ENCODE measurements at regions not wholly inside any gene's neighbourhood (a gene's known extent, or its start where the extent isn't known, plus 50 kb on each side); places are given as distances from the start of the nearest gene placed in this dataset.

- DNase-seq (no peak), ATAC-seq (no peak)
- BruUV-seq (replicated peaks) = no TSS peak
- H3K4me1 ChIP-seq (ENCODE audit: insufficient read depth, low read length) = no peaks in the 10 kb centered on the region; the same call in 1 of the 2 replicates
- no peak overlapping the region for H3K4me2 ChIP-seq (ENCODE audit: low read length)
- H4K20me1 ChIP-seq (ENCODE audit: low read length) = no peaks in the 10 kb centered on the region
- H3F3A ChIP-seq (ENCODE audit: low read length, unreplicated experiment) = no peaks in the 10 kb centered on the region
- ChIA-PET CTCF (no interaction called here), POLR2A (ENCODE audit: unreplicated experiment) (no interaction called here)
- H3K9ac ChIP-seq (ENCODE audit: low read length) = no peak overlapping the region
- intact Hi-C loops (cut with micrococcal nuclease) = no loop called here
- no peak overlapping the region for H3K4me3 ChIP-seq (ENCODE audit: low read length)
- H2AFZ ChIP-seq (ENCODE audit: low read length) = no peak overlapping the region
- no peak for TF ChIP-seq EZH2 (IDR thresholded peaks at IDR 0.05; ENCODE audit: low read length, unreplicated experiment)
- H3K27me3 ChIP-seq (ENCODE audit: low read length) = no peaks in the 10 kb centered on the region
- no peaks in the 10 kb centered on the region for H3K36me3 ChIP-seq (ENCODE audit: low read depth, low read length)
- no peaks in the 10 kb centered on the region for H3K79me2 ChIP-seq (ENCODE audit: low read length)
- H3K9me2 ChIP-seq (replicated peaks; ENCODE audit: low read length) = no peaks in the 10 kb centered on the region
- no peaks in the 10 kb centered on the region for H3K9me3 ChIP-seq (ENCODE audit: low read length)
- H3K27ac ChIP-seq (ENCODE audit: low read length) = no peak overlapping the region
Observed at GRCh38 chr9:91150998-91151717, 210.6 kb downstream of the AUH start.

DNA sequence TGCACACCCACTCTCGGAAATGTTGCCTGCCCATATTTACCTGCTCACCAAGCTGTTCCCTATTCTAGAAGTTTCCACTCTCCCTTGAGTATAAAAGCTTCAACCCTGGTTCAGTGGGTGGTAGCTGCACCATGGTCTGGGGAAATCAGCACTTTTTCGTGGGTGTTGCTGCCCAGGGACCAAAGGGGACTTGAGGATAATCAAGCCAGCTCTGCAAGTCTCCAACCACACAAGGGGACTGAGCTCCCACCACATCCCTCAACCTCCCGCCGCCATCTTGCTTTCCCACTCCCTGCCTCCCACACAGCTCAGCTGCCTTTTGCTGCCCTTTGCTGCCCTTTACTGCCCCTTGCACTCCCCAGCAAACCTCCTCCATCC lies 210.0 kb downstream of the AUH start:
- Histone ChIP-seq H3K9ac (ENCODE audit: low read length) (no peak overlapping the region), H3K27ac (ENCODE audit: low read length) (no peak overlapping the region), H4K20me1 (ENCODE audit: low read length) (no peaks in the 10 kb centered on the region), H3K36me3 (ENCODE audit: low read depth, low read length) (no peaks in the 10 kb centered on the region), H3K79me2 (ENCODE audit: low read length) (no peaks in the 10 kb centered on the region), H3K27me3 (ENCODE audit: low read length) (no peaks in the 10 kb centered on the region), H3K9me2 (replicated peaks; ENCODE audit: low read length) (no peaks in the 10 kb centered on the region), H3K9me3 (ENCODE audit: low read length) (no peaks in the 10 kb centered on the region), H3K4me2 (ENCODE audit: low read length) (no peak overlapping the region), H3K4me3 (ENCODE audit: low read length) (no peak overlapping the region), H3K4me1 (ENCODE audit: insufficient read depth, low read length) (no peaks in the 10 kb centered on the region; the same call in 1 of the 2 replicates), H2AFZ (ENCODE audit: low read length) (no peak overlapping the region), H3F3A (ENCODE audit: low read length, unreplicated experiment) (no peaks in the 10 kb centered on the region)
- TF ChIP-seq EZH2 (IDR thresholded peaks at IDR 0.05; ENCODE audit: low read length, unreplicated experiment) (no peak), EZH2phosphoT487 (IDR thresholded peaks at IDR 0.05; ENCODE audit: borderline replicate concordance, low read length) (no peak)
- TF ChIP-seq, protein P1, sequence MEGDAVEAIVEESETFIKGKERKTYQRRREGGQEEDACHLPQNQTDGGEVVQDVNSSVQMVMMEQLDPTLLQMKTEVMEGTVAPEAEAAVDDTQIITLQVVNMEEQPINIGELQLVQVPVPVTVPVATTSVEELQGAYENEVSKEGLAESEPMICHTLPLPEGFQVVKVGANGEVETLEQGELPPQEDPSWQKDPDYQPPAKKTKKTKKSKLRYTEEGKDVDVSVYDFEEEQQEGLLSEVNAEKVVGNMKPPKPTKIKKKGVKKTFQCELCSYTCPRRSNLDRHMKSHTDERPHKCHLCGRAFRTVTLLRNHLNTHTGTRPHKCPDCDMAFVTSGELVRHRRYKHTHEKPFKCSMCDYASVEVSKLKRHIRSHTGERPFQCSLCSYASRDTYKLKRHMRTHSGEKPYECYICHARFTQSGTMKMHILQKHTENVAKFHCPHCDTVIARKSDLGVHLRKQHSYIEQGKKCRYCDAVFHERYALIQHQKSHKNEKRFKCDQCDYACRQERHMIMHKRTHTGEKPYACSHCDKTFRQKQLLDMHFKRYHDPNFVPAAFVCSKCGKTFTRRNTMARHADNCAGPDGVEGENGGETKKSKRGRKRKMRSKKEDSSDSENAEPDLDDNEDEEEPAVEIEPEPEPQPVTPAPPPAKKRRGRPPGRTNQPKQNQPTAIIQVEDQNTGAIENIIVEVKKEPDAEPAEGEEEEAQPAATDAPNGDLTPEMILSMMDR (conservative IDR thresholded peaks at IDR 0.05; ENCODE audit: low read depth, low read length) = no peak
- intact Hi-C loops (cut with micrococcal nuclease) = no loop called here
- ATAC-seq (no peak), DNase-seq (no peak)
- no TSS peak for BruUV-seq (replicated peaks)
- POLR2A ChIA-PET (ENCODE audit: unreplicated experiment) = no interaction called here
- CTCF ChIA-PET = no interaction called here

DNA sequence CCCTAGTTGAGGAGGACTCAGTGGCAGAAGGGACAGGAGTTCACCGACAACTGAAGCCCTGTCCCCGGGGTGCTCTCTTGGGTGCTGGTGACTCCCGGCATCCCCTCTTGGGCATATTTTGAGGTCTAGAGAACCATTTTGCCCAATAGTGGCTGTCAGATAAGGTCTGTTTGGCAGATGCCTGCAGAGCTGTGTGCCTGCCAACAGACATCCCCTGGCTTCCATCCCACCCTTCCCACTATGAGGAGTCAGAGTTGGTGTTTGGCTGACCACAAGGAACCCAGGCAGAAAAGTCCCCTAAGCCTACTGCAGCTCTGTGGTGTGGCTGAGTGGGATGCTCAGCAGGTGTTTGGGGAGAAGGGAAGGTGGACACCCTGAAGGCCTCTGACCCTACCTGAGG lies 207.0 kb downstream of the AUH start:
- H3K36me3 ChIP-seq (ENCODE audit: low read depth, low read length) = no peaks in the 10 kb centered on the region
- DNase-seq (no peak), ATAC-seq (no peak)
- intact Hi-C loops (cut with micrococcal nuclease) = no loop called here
- H3K27ac ChIP-seq (ENCODE audit: low read length) = no peak overlapping the region
- no peaks in the 10 kb centered on the region for H3K27me3 ChIP-seq (ENCODE audit: low read length)
- H3K4me1 ChIP-seq (ENCODE audit: insufficient read depth, low read length) = no peaks in the 10 kb centered on the region
- no peaks in the 10 kb centered on the region for H3K9me2 ChIP-seq (replicated peaks; ENCODE audit: low read length)
- no peak overlapping the region for H2AFZ ChIP-seq (ENCODE audit: low read length)
- TF ChIP-seq, protein P1 (conservative IDR thresholded peaks at IDR 0.05; ENCODE audit: low read depth, low read length) = no peak
- TF ChIP-seq EZH2 (IDR thresholded peaks at IDR 0.05; ENCODE audit: low read length, unreplicated experiment) = no peak
- no peak for TF ChIP-seq EZH2phosphoT487 (IDR thresholded peaks at IDR 0.05; ENCODE audit: borderline replicate concordance, low read length)
- no peaks in the 10 kb centered on the region for H3F3A ChIP-seq (ENCODE audit: low read length, unreplicated experiment)
- BruUV-seq (replicated peaks) = no TSS peak
- ChIA-PET POLR2A (ENCODE audit: unreplicated experiment) (no interaction called here), CTCF (no interaction called here)
- H3K79me2 ChIP-seq (ENCODE audit: low read length) = no peaks in the 10 kb centered on the region
- H3K9ac ChIP-seq (ENCODE audit: low read length) = no peak overlapping the region
- H3K4me3 ChIP-seq (ENCODE audit: low read length) = no peak overlapping the region
- H4K20me1 ChIP-seq (ENCODE audit: low read length) = no peaks in the 10 kb centered on the region
- H3K4me2 ChIP-seq (ENCODE audit: low read length) = no peak overlapping the region
- no peaks in the 10 kb centered on the region for H3K9me3 ChIP-seq (ENCODE audit: low read length)

All from PC-3 (cell line).